ENCODE measurements at regions not wholly inside any gene's neighbourhood (a gene's known extent, or its start where the extent isn't known, plus 50 kb on each side); places are given as distances from the start of the nearest gene placed in this dataset.
A peak's percentile ranks its signal among the peaks of the same experiment; 100 is the strongest.

GRCh38 chr20:53840532-53840931 is 229.9 kb downstream of the BCAS1 start:
- H3K4me3 Mint-ChIP-seq: no peak overlapping the region
- H3K4me1 Mint-ChIP-seq (ENCODE audit: low read depth): peaks cover 72% of the 10 kb centered on the region
- H3K9me3 Mint-ChIP-seq: no peaks in the 10 kb centered on the region
- peak overlapping the region; percentile 30 for H3K27ac Mint-ChIP-seq
- DNase-seq: no peak
- H3K27me3 Mint-ChIP-seq (ENCODE audit: low read depth): no peaks in the 10 kb centered on the region
- intact Hi-C loops (cut with micrococcal nuclease): loop anchor here (5.0 kb wide), 1 partner anchor 198 kb away; no protein-coding TSS in a partner anchor
- H3K36me3 Mint-ChIP-seq (ENCODE audit: low read depth): no peaks in the 10 kb centered on the region
- CTCF ChIA-PET: interaction anchor here (0.6 to 2.1 kb wide), 8 partner anchors 26 to 261 kb away, joined by 3 to 13 read pairs (median 4); no protein-coding TSS in a partner anchor

GRCh38 chr20:53839423-53840176 is 230.8 kb downstream of the BCAS1 start:
- H3K27me3 Mint-ChIP-seq (ENCODE audit: low read depth): no peaks in the 10 kb centered on the region
- H3K4me3 Mint-ChIP-seq: peak overlapping the region; percentile 51
- CTCF ChIA-PET: interaction anchor here (0.7 to 2.1 kb wide), 6 partner anchors 9 to 257 kb away, joined by 3 to 13 read pairs (median 4); no protein-coding TSS in a partner anchor
- H3K36me3 Mint-ChIP-seq (ENCODE audit: low read depth): no peaks in the 10 kb centered on the region
- H3K27ac Mint-ChIP-seq: peak overlapping the region; percentile 78
- peaks cover 73% of the 10 kb centered on the region for H3K4me1 Mint-ChIP-seq (ENCODE audit: low read depth)
- DNase-seq: peak; percentile 65
- H3K9me3 Mint-ChIP-seq: no peaks in the 10 kb centered on the region
- intact Hi-C loops (cut with micrococcal nuclease): loop anchor here (5.0 kb wide), 1 partner anchor 197 kb away; no protein-coding TSS in a partner anchor

GRCh38 chr20:53838311-53838868 is 232.0 kb downstream of the BCAS1 start:
- H3K9me3 Mint-ChIP-seq: no peaks in the 10 kb centered on the region
- no peaks in the 10 kb centered on the region for H3K36me3 Mint-ChIP-seq (ENCODE audit: low read depth)
- H3K4me1 Mint-ChIP-seq (ENCODE audit: low read depth): peaks cover 68% of the 10 kb centered on the region
- DNase-seq: no peak
- no peaks in the 10 kb centered on the region for H3K27me3 Mint-ChIP-seq (ENCODE audit: low read depth)
- CTCF ChIA-PET: interaction anchor here (0.7 kb wide), 1 partner anchor 102 kb away, joined by 3 read pairs; no protein-coding TSS in a partner anchor
- intact Hi-C loops (cut with micrococcal nuclease): no loop called here
- no peak overlapping the region for H3K4me3 Mint-ChIP-seq
- H3K27ac Mint-ChIP-seq: no peak overlapping the region

- H3K27me3 Mint-ChIP-seq (ENCODE audit: low read depth): no peaks in the 10 kb centered on the region
- intact Hi-C loops (cut with micrococcal nuclease): no loop called here
- CTCF ChIA-PET: no interaction called here
- DNase-seq: no peak
- no peak overlapping the region for H3K4me3 Mint-ChIP-seq
- no peak overlapping the region for H3K27ac Mint-ChIP-seq
- H3K36me3 Mint-ChIP-seq (ENCODE audit: low read depth): no peaks in the 10 kb centered on the region
- H3K9me3 Mint-ChIP-seq: no peaks in the 10 kb centered on the region
- peaks cover 57% of the 10 kb centered on the region for H3K4me1 Mint-ChIP-seq (ENCODE audit: low read depth)
Measured at GRCh38 chr20:53837126-53837826, 233.1 kb downstream of the BCAS1 start.

GRCh38 chr20:53834749-53835148 is 235.6 kb downstream of the BCAS1 start:
- Mint-ChIP-seq H3K27ac (peak overlapping the region; percentile 88), H3K9me3 (no peaks in the 10 kb centered on the region), H3K27me3 (ENCODE audit: low read depth) (no peaks in the 10 kb centered on the region), H3K4me3 (peak overlapping the region; percentile 17), H3K36me3 (ENCODE audit: low read depth) (no peaks in the 10 kb centered on the region), H3K4me1 (ENCODE audit: low read depth) (peaks cover 53% of the 10 kb centered on the region)
- intact Hi-C loops (cut with micrococcal nuclease): loop anchor here (1.0 to 2.0 kb wide), 3 partner anchors 64 to 83 kb away; no protein-coding TSS in a partner anchor
- CTCF ChIA-PET: no interaction called here
- DNase-seq: no peak

GRCh38 chr20:53834062-53834442 is 236.3 kb downstream of the BCAS1 start:
- CTCF ChIA-PET: interaction anchor here (0.9 kb wide), 1 partner anchor 78 kb away, joined by 3 read pairs; no protein-coding TSS in a partner anchor
- H3K9me3 Mint-ChIP-seq: no peaks in the 10 kb centered on the region
- H3K4me1 Mint-ChIP-seq (ENCODE audit: low read depth): peaks cover 53% of the 10 kb centered on the region
- DNase-seq: no peak
- H3K36me3 Mint-ChIP-seq (ENCODE audit: low read depth): no peaks in the 10 kb centered on the region
- H3K27me3 Mint-ChIP-seq (ENCODE audit: low read depth): no peaks in the 10 kb centered on the region
- H3K4me3 Mint-ChIP-seq: no peak overlapping the region
- intact Hi-C loops (cut with micrococcal nuclease): loop anchor here (2.0 kb wide), 2 partner anchors 65 to 83 kb away; no protein-coding TSS in a partner anchor
- H3K27ac Mint-ChIP-seq: no peak overlapping the region

- no peaks in the 10 kb centered on the region for H3K9me3 Mint-ChIP-seq
- H3K36me3 Mint-ChIP-seq (ENCODE audit: low read depth): no peaks in the 10 kb centered on the region
- no peak for DNase-seq
- CTCF ChIA-PET: interaction anchor here (0.9 kb wide), 1 partner anchor 77 kb away, joined by 3 read pairs; no protein-coding TSS in a partner anchor
- no peak overlapping the region for H3K4me3 Mint-ChIP-seq
- H3K4me1 Mint-ChIP-seq (ENCODE audit: low read depth): peaks cover 53% of the 10 kb centered on the region
- H3K27me3 Mint-ChIP-seq (ENCODE audit: low read depth): no peaks in the 10 kb centered on the region
- intact Hi-C loops (cut with micrococcal nuclease): loop anchor here (2.0 kb wide), 2 partner anchors 65 to 83 kb away; no protein-coding TSS in a partner anchor
- H3K27ac Mint-ChIP-seq: no peak overlapping the region
Measured at GRCh38 chr20:53833333-53834061, 236.9 kb downstream of the BCAS1 start.

- Mint-ChIP-seq H3K4me3 (no peak overlapping the region), H3K9me3 (no peaks in the 10 kb centered on the region), H3K36me3 (ENCODE audit: low read depth) (no peaks in the 10 kb centered on the region), H3K27me3 (ENCODE audit: low read depth) (no peaks in the 10 kb centered on the region), H3K27ac (no peak overlapping the region), H3K4me1 (ENCODE audit: low read depth) (peaks cover 57% of the 10 kb centered on the region)
- CTCF ChIA-PET: interaction anchor here (0.6 kb wide), 1 partner anchor 83 kb away, joined by 8 read pairs; no protein-coding TSS in a partner anchor
- no peak for DNase-seq
- intact Hi-C loops (cut with micrococcal nuclease): no loop called here
Measured at GRCh38 chr20:53832499-53832898, 237.9 kb downstream of the BCAS1 start.

- DNase-seq: no peak
- Mint-ChIP-seq H3K27ac (no peak overlapping the region), H3K27me3 (ENCODE audit: low read depth) (no peaks in the 10 kb centered on the region), H3K4me1 (ENCODE audit: low read depth) (peaks cover 61% of the 10 kb centered on the region), H3K9me3 (no peaks in the 10 kb centered on the region), H3K36me3 (ENCODE audit: low read depth) (no peaks in the 10 kb centered on the region), H3K4me3 (no peak overlapping the region)
- intact Hi-C loops (cut with micrococcal nuclease): no loop called here
- CTCF ChIA-PET: interaction anchor here (1.2 kb wide), 1 partner anchor 8 kb away, joined by 3 read pairs; no protein-coding TSS in a partner anchor
Measured at GRCh38 chr20:53831812-53832211, 238.2 kb upstream of the ZNF217 start.

- Mint-ChIP-seq H3K27me3 (ENCODE audit: low read depth) (no peaks in the 10 kb centered on the region), H3K9me3 (no peaks in the 10 kb centered on the region), H3K4me1 (ENCODE audit: low read depth) (peaks cover 58% of the 10 kb centered on the region), H3K4me3 (no peak overlapping the region), H3K36me3 (ENCODE audit: low read depth) (no peaks in the 10 kb centered on the region), H3K27ac (no peak overlapping the region)
- DNase-seq: no peak
- CTCF ChIA-PET: interaction anchor here (0.6 to 1.2 kb wide), 4 partner anchors 8 to 251 kb away, joined by 3 read pairs; no protein-coding TSS in a partner anchor
- intact Hi-C loops (cut with micrococcal nuclease): no loop called here
Measured at GRCh38 chr20:53831228-53831627, 237.6 kb upstream of the ZNF217 start.

- CTCF ChIA-PET: interaction anchor here (0.6 to 1.2 kb wide), 4 partner anchors 76 to 250 kb away, joined by 3 to 4 read pairs (median 3); no protein-coding TSS in a partner anchor
- Mint-ChIP-seq H3K4me1 (ENCODE audit: low read depth) (peaks cover 49% of the 10 kb centered on the region), H3K27ac (peak overlapping the region; percentile 84), H3K36me3 (ENCODE audit: low read depth) (no peaks in the 10 kb centered on the region), H3K4me3 (peak overlapping the region; percentile 72), H3K27me3 (ENCODE audit: low read depth) (no peaks in the 10 kb centered on the region), H3K9me3 (no peaks in the 10 kb centered on the region)
- no peak for DNase-seq
- intact Hi-C loops (cut with micrococcal nuclease): no loop called here
Measured at GRCh38 chr20:53829724-53830521, 236.3 kb upstream of the ZNF217 start.
